HG03060 (cell line): ENCODE measurements at regions not wholly inside any gene's neighbourhood (a gene's known extent, or its start where the extent isn't known, plus 50 kb on each side); places are given as distances from the start of the nearest gene placed in this dataset.
"Not testable (repeated sequence)": the region's sequence is repeated elsewhere in the genome, so short reads cannot be mapped to it uniquely, and the experiment has no call there.

Experiments
- ATAC-seq: cut with Tn5 transposase; IDR thresholded peaks from one replicate; pipeline ENCODE4 v1.9.1; 2021; ENCODE audit warnings: low read depth, moderate number of reproducible peaks; ENCODE audit not compliant: unreplicated experiment

DNA sequence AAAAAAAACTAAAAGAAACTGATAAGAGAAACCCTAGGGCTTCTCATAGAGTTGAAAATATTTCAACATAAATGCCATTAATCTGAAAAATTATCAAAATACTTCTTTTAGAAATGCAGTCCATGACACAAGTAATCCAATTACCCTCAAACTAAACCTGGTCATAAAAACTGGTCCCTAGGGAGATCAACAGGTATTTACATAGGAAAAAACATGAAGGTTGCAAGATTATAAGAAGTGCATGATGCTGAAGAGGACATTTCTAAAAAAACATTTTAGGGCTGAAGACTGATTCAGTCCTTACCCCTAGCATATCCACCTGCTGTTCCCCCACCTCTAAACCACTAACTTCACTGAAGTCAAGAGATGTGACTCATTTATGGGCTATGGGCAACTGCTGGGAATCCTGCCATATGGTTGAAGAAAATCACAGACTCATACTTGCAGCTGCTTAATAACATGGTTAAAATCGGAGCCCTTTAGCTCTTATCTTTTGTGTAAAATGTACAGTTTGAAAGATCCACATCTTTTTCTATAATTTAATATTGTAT, 131.0 kb upstream of the RUNX1 start:
- no peak for ATAC-seq

DNA sequence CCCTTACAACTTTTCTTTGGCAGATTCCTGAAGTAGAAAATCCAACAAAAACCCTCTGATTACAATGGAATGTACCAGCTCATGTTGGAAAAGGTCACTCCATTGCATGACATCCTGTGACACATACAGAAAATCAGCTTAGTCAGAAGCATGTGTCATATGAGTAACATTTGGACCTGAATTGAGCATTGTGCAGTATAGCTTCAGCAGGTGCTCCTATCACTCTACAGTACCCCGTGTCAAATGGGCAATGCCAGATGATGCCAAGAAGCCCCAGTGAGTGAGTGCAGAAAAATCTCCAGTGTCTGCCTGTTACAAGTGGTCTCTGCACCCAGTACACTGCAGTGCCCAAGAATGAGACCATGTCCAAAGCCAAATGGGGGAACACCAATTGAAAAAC, 129.7 kb upstream of the RUNX1 start:
- no peak for ATAC-seq

DNA sequence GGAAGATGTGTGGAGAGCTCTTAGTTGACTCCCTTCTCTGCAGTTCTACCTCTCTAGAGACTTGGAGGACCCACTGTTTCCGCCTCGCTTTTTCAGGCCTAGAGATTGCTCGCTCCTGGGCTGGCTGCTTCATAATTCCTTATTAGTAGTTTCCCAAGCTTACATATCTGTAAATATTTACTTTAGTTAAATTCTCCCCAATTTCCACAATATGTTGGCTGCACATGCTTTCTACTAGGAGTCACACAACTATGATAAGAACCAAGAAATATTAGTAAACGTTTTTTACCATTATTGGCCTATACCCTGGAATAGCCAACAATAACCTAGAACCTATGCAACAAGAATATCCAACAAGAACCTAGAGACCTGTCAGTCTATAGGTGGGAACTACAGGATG, 129.0 kb upstream of the RUNX1 start:
- ATAC-seq: no peak

DNA sequence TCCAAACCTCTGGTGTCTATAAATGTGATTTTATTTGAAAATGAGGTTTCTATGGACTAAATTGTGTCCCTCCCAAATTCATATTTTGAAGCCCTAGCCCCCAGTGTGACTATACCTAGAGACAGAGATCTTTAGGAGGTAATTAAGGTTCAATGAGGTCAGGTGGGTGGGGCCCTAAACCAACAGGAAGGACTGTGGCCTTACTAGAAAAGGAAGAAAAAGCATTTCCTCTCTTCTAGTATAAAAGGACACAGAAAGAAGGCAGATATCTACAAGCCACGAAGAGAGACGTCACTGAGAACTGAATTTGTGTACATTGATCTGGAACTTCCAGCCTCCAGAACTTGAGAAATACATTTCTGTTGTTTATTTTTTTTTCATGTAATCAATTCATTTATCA, 123.1 kb upstream of the RUNX1 start:
- ATAC-seq: no peak

DNA sequence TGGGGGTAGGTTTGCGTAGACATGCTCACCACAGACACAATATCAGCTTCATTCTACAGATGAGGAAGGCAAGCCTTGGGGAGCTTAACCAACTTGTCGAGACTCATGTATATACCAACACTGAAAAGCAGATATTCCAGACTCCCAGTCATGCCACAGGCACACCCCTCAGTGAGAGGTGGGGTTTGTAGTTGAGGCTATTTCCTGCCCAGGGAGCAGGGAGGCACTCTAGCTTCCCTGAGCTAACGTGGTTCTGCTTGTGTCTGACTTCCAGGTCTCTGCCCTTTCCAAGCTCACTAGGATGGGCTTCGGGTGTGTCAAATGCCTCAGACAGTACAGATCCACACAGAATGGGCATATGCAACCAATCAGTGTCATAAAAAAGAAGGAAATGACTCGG, 122.3 kb upstream of the RUNX1 start:
- ATAC-seq: no peak

DNA sequence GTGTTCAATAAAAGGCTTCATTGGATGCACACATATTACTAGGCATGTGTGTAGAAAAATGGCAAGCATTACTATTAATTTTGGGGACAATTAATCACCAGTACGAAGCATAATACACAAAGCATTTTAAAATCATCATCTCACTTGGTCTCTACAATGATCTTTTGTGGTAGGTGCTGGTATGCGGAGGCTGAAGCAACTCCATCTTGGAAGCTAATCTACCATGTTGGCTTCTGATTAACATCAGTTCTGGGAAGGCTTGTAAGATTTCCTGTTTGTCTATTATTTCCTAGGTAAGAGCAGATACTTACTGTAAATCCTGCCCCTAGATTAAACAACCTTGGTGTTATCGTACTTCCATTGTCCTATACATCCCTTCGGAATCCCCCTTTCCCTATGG, 121.7 kb upstream of the RUNX1 start:
- ATAC-seq: no peak

DNA sequence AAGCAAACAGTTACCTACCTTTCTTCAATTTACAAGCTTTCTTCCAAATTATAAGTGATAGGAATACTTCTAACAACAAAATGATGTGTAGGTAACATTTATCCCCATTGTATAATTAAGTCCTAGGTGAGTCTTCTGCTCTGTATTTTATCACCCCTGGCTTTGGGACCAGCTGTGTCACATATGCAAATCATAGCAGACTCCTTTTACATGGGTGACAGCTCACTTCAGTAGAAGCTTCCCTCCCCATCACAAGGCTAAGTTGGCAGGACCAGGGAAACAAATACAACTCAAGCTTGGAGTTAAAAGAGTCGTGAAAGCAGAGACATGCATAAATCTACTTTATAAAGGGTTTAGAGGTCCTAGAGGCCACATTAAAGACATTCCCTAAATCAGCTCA, 121.1 kb upstream of the RUNX1 start:
- no peak for ATAC-seq

DNA sequence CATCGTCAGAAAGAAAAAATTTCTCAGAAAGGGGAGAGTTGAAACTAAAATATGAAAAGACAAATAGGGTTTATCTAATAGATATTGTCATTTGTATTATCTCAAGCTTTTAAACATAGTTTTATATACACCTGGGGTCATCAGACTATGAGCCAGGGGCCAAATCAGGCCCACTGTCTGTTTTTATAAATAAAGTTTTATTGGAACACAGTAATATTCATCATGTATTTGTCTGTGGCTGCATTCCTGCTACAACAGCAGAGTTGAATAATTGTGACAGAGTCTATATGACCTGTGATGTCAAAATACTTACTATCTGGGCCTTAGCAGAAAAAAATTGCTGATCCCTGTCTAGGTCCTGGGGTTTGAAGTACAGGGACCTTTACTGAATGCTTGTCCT, 120.5 kb upstream of the RUNX1 start:
- ATAC-seq: no peak

DNA sequence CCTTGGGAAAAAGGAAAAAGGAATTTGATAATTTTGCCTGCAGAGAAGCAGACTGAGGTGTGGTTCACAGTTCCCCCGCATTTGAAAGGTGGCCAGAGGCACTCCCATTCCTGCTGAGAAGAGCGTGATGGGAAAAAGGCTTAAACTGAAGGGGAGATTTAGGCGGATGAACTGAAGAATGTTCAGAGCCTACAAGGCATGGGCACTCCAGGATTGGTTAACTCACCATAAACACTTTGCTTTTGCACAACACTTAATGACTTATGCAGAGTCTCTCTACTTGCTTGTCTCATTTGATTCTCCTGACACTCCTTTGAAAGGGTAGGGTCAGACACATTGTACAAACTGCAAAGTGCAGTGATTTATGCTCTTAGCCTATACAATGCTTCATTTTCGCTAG, 119.6 kb upstream of the RUNX1 start:
- ATAC-seq: no peak

DNA sequence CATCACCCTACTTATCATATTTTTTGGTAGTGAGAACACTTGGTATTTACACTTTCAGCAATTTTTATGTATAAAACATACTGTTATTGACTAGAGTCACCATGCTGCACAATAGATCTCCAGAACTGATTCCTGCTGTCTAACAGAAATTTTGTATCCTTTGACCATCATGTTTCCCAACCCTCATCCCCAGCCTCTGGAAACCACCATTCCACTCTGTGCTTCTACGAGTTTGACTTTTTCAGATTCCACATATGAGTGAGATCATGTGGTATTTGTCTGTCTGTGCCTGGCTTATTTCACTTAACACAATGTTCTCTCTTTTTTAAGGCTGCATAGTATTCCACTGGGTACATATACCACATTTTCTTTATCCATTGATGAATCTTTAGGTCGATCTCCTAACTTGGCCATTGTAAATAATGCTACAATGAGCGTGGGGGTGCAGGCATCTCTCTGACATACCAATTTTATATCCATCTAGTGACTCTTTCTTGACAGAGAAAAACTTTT, 115.9 kb upstream of the RUNX1 start:
- ATAC-seq: no peak

DNA sequence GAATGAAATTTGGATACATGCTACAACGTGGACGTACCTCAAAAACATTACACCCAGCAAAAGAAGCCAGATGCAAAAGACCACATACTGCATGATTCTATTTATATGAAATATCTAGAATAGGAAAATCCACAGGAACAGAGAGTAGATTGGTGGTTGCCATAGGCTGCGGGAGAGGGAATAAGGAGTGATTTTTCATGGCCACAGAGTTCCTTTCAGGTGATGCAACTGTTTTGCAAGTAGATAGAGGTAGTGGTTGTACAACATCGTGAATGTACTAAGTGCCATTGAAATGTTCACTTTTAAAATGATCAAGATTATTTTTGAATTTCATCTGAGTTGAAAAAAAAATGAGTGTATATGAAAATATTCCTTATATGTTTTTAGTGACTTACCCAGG, 115.3 kb upstream of the RUNX1 start:
- ATAC-seq: no peak

DNA sequence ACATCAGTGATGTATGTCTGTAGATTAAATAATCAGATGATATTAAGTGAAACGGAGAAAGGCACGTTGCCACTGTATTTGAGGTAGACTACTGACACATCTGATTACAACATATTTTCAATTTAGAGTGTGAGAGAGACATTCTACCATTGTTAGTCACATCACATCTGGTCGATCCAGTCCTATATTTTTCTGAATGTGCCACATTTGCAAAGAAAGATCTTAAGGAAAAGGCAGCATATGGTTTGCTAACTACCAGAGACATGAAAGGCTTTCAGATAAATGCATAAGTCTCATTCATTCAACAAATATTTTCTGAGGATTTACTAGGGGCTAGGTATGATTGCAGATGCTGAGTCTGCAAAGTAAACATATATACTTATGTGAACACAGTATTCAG, 114.3 kb upstream of the RUNX1 start:
- no peak for ATAC-seq

DNA sequence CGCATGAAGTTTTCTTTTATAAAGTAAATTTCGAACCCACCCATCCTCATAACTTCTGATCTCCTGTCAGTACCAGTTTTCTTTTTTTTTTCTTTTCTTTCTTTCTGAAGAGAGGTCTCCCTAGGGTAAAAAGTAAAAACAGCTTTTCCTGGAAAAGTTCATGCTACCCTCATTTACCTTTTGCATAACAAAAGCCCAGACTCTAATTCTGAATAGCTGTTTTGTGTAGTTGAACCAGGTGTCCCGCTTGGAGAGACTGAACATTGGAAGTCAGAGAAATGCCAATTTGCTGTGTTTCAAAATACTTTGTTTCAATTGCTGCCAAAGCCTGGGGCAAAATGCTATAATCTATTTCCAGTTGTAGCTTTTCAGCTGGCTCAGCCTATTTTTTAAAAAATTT, 113.7 kb upstream of the RUNX1 start:
- no peak for ATAC-seq

DNA sequence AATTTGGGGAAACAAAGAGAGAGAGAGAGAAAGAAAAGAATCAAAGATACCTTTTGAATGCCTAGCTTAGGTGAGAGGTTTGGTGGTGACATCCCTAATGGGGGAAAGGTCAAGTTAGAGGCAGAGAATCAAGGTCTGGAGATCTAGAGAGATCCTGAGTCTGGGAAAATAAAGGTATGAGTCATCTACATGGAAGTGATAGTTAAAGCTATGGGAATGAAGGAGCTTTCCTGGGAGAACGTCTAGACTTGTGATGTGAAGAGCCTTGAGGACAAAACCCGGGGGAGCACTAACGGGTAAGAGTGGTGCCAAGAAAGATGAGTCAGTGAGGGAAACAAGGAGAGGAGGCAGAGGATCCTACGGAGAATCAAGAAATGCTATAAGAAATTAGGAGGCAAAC, 110.8 kb upstream of the RUNX1 start:
- ATAC-seq: no peak

DNA sequence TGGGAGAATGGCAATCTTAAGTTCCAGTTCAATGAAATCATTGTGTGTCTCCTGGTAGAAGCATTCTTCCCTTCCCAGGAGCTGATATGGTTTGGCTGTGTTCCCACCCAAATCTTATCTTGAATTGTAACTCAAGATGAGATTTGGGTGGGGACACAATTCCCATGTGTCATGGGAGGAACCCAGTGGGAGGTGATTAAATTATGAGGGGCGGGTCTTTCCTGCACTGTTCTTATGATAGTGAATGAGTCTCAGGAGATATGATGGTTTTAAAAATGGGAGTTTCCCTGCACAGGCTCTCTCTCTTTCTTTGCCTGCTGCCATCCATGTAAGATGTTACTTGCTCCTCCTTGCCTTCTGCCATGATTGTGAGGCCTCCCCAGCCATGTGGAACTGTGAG, 108.3 kb upstream of the RUNX1 start:
- not testable (repeated sequence) for ATAC-seq

DNA sequence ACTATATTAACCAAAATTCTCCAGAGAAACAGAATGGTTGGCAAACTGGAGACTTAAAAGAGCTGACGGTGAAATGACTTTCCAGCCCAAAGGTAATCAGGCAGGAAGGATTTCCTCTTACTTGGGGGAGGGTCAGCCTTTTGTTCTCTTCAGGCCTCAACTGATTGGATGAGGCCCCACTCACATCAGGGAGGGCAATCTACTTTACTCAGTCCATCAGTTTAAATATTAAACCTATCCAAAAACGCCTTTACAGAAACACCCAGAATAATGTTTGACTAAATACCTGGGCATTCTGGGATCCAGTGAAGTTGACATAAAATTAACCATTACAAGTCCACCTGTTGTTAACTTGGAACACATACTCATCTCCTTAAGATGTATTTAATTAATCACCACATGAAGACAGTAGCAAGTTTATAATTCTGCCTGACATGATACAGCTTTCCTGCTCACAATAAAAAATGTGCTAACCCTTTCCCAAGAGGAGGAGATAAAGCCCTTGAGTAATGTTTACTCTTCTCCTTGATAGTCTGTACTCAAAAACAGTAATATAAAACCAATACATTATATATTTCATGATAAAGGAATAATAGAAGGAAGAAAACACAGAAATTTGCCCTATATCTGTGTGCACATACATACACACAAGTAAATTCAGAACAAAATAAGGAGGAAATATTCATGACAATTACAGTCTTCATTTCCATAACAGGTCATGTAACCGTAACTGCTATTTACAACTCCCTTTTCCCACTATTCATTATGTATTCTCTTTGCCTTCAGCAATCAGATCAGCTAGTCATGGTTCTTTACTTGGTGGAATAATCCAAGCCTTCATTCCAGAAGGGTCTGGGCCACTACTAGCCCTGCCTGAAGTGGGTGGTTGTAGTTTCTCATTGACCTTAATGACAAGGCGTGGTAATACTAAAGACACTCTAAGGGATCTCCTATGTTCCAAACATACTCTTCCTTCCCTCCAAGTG, 107.5 kb upstream of the RUNX1 start:
- no peak for ATAC-seq

DNA sequence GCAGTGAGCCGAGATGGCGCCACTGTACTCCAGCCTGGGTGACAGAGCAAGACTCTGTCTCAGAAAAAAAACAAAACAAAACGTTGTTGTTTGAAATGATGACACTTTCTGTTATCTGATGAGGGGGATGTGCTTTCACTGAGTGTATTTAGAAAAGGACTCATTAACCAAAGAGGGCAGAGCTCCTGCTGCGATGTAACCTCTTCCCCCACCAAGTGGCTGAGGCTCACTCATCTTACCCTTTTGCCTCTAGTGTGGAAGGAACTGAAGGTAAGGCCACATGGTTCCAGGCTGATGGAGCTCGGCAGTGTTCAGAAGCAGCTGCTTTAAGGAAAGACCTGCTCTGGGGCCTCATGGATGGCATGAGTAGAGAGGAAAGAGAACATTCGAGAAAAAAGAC, 105.7 kb upstream of the RUNX1 start:
- ATAC-seq: no peak

DNA sequence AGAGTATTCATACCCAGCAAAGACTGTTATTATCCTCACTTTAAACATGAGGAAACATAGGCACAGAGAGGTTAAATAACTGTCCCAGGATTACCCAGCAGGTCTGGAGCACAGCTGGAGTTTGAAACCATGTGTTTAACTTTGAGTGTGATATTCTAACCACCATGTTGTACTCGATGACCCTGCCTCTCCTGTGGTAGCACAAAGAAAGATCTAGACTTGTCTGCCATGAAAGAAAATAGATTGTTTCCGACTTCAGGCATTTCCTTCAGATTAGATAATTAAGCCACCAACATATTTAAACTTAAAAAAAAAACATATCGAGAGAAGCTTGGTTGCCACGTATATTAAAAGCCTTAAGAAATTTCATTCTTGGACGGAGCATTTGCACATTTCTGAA, 104.6 kb upstream of the RUNX1 start:
- ATAC-seq: no peak

DNA sequence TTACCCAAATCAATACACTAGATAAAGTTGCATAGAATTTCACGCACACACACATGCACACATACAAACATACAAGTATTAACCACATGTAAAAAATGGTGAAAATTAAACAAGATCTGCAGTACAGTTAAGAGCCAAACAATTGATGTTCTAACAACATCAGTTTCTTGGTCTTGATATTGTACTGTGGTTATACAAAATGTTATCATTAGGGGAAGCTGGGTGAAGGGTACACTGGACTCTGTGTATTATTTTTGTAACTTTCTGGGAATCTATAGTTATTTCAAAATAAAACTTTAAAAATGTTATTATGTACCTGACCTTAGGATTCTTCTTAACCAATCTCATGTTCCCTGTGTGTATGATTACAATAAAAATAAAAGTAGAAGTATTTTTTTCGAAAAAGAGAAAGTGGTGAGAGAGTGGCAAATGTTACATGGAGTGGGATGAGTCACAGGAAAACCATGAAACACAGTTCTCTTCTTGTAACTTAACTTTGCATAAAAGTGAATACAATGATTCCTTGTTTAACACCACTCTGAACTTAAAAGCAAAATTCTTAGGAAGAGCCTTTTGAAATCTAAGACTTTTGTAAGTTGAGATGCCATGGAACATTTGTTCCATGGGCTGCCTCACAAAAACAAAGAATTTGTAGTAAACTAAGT, 101.6 kb upstream of the RUNX1 start:
- ATAC-seq: no peak

DNA sequence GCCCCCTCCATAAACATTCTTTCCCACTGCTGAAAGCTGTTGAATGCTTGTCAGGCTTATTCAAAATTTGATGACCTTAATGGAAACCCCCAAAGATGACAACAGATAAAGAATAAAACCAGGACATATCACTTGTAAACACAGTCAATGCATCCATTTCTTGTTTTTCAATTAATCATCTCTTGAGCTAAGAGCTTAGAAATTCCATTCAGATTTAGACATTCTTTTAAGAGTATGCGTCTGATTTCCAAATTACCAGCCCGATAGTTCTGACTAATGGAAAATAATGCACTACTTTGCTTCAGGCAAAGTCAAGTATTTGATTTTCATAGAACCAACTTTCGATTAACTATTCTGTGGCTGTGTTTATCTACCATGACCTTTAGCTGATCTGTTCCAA, 100.6 kb upstream of the RUNX1 start:
- no peak for ATAC-seq

DNA sequence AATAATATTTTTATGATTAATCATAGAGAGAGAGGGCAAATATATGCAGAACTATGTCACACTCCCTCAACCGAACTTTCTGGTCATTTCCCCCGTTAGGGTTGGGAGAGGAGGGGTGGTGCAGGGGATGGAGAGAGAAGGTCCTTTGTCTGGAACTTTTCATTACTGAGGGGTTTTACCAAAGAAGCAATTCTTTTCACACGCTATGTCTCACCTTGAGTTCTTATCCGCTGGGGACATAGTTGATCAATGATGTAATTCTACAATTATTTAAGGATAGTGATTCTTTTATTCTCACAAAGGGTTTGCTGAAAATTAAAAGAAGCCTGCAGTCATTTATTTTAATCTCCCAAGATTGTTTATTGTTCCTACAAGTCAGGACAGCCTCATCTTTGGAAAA, 98.3 kb upstream of the RUNX1 start:
- ATAC-seq: no peak
